Adrenal gland (tissue), 9 donors: ENCODE measurements at regions not wholly inside any gene's neighbourhood (a gene's known extent, or its start where the extent isn't known, plus 50 kb on each side); places are given as distances from the start of the nearest gene placed in this dataset.

ENCODE experiments used
- DNase-seq, 7 donors: peaks; one replicate each; pipeline ENCODE4 v3.0.0-alpha.2; 2019 to 2020
- H3K27ac ChIP-seq, 5 donors: fragments of 200-600 bp; sonication (generic) in 4 of 5; 1 replicate in 3 of 5; 2 replicates in 2 of 5; pipeline versions ENCODE4 v1.5.1 to v1.8.0; 2016 to 2020; ENCODE audit warnings: mild to moderate bottlenecking in 1 of 5
- H3K27me3 ChIP-seq: fragments of 200-600 bp; 2 replicates; pipeline ENCODE4 v1.8.0; 2021
- H3K36me3 ChIP-seq, 2 donors: fragments of 200-600 bp; replicated peaks in 1 of 2; 1 replicate in 1 of 2; 2 replicates in 1 of 2; pipeline versions ENCODE4 v1.5.1 to v1.8.0; 2018 to 2022
- H3K4me1 ChIP-seq, 2 donors: fragments of 200-600 bp; replicated peaks in 1 of 2; 1 replicate in 1 of 2; 2 replicates in 1 of 2; pipeline versions ENCODE4 v1.5.1 to v1.8.0; 2018 to 2021
- H3K4me3 ChIP-seq, 4 donors: fragments of 200-600 bp; sonication (generic) in 3 of 4; one replicate each; pipeline ENCODE4 v1.5.1; 2016 to 2018
- H3K9me3 ChIP-seq, 3 donors: fragments of 200-600 bp; sonication (generic) in 1 of 3; replicated peaks in 1 of 3; 1 replicate in 2 of 3; 2 replicates in 1 of 3; pipeline versions ENCODE4 v1.5.1 to v1.8.0; 2016 to 2021
- CTCF ChIP-seq, 6 experiments: fragments of 450-650 bp in 4 of 6; fragments of 200-600 bp in 2 of 6; sonication (generic) in 1 of 6; IDR thresholded peaks; 1 replicate in 5 of 6; 2 replicates in 1 of 6; pipeline versions ENCODE4 v1.5.1 to v1.8.0; 2016 to 2021; ENCODE audit warnings: antibody characterized with exemption in 6 of 6, mild to moderate bottlenecking in 2 of 6, moderate library complexity in 1 of 6
- POLR2A ChIP-seq, 2 donors: fragments of 450-650 bp; IDR thresholded peaks; one replicate each; pipeline ENCODE4 v1.6.1; 2017; ENCODE audit warnings: antibody characterized with exemption in 2 of 2, mild to moderate bottlenecking in 2 of 2, moderate library complexity in 1 of 2
- WGBS, 4 donors: extraction: QIAGEN DNeasy Blood & Tissue Kit in 2 of 4; methylation state at CpG; one replicate each; pipeline versions ENCODE4 v1.1.5 to v1.1.7; 2013 to 2017; 5-methylcytosine and 5-hydroxymethylcytosine counted together
- intact Hi-C, 2 donors: fragments of 100-400 bp; cut with DNase I; formaldehyde crosslinking; loops; one replicate each; pipeline versions ENCODE4 v1.14.1 to v1.15.0; 2022 to 2023
- donor health status: healthy with polysubstance abuse.
- donor health status: Bipolar disorder and iron deficiency.
- donor health status: DM: yes; HTN: yes; CAD: no.
- donor health status: DM: no; HTN: no; CAD: no.
- donor health status: DM: no; HTN: no; CAD: no.

DNA sequence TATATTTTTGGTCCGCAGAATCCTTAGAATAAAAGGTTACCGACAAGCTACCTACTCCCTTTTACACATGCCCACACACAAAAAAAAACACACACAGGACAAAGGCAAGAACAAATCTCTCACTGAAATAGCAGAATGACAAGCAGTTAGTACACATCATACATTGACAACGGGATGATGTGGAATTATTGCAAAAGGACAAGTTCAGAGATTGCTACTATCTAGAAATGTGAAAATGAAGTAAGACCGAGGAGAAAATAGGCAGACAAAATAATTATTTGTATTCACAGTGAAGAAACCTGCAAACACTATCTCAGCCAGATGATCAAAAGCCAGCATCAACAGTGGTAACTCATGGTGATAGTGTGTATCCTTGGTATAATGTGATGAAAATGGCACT lies 112.2 kb upstream of the C3orf80 start:
- Histone ChIP-seq H3K27me3 (no peaks in the 10 kb centered on the region), H3K4me1 (no peaks in the 10 kb centered on the region), H3K9me3 (no peaks in the 10 kb centered on the region), H3K36me3 (no peaks in the 10 kb centered on the region), H3K27ac (no peak overlapping the region), H3K4me3 (no peak overlapping the region)
- TF ChIP-seq CTCF (IDR thresholded peaks at IDR 0.05): no peak
- no peak for TF ChIP-seq POLR2A (IDR thresholded peaks at IDR 0.05)
- 81 to 85% (median 83%) methylated on average over 4 of the region's 4 CpGs for WGBS, 4 donors
- intact Hi-C loops: no loop called here
- no peak for DNase-seq

DNA sequence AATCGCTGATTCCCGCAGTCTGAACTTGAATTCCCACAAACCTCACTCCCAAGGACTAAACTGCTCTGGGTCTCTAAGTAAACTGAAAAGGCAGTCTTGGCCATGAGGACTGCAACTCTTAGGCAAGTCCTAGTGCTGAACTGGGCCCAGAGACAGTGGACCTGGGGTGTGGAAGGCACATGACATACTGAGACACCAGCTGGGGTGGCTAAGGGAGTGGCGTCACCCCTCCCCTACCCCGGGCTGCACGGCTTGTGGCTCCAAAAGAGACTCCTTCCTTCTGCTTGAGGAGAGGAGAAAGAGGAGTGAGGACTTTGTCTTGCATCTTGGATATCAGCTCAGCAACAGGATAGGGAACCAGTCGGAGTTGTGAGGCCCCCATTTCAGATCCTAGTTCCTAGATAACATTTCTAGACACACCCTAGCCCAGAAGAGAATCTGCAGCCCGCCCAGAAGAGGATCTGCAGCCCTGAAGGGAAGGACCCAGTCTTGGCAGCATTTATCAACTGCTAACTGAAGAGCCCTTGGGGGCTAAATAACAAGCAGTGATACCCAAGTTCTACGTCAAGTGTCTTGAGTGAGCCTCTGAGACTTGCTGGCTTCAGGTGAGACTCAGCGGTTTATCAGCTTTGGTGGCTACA lies 110.7 kb upstream of the C3orf80 start:
- 78 to 84% (median 81%) methylated on average over 8 to 9 of the region's 9 CpGs for WGBS, 4 donors
- Histone ChIP-seq H3K4me3 (no peak overlapping the region), H3K4me1 (no peaks in the 10 kb centered on the region), H3K27ac (no peak overlapping the region), H3K9me3 (no peaks in the 10 kb centered on the region), H3K27me3 (no peaks in the 10 kb centered on the region), H3K36me3 (no peaks in the 10 kb centered on the region)
- intact Hi-C loops: no loop called here
- DNase-seq: no peak
- no peak for TF ChIP-seq POLR2A (IDR thresholded peaks at IDR 0.05)
- no peak for TF ChIP-seq CTCF (IDR thresholded peaks at IDR 0.05)

GRCh38 chr3:160115387-160115786 lies 109.8 kb upstream of the C3orf80 start:
- Histone ChIP-seq H3K27ac (no peak overlapping the region), H3K36me3 (no peaks in the 10 kb centered on the region), H3K4me1 (no peaks in the 10 kb centered on the region), H3K9me3 (no peaks in the 10 kb centered on the region), H3K4me3 (no peak overlapping the region), H3K27me3 (no peaks in the 10 kb centered on the region)
- no peak for DNase-seq
- no peak for TF ChIP-seq CTCF (IDR thresholded peaks at IDR 0.05)
- no peak for TF ChIP-seq POLR2A (IDR thresholded peaks at IDR 0.05)
- WGBS, 4 donors: 71 to 75% (median 73%) methylated on average over 2 of the region's 2 CpGs
- intact Hi-C loops: no loop called here

DNA sequence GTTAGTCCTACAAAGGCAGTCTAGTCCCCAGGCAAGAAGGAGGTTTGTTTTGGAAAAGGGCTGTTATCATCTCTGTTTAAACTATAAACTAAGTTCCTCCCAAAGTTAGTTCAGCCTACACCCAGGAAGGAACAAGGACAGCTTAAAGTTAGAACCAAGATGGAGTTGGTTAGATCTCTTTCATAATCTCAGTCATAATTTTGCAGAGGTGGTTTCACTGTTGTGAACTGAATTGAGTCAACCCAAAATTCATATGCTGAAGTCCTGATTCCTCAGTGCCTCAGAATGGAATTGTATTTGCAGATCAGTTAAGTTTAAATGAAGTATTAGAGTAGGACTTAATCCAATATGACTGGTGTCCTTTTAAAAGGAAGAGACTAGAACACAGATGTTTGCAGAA lies 101.0 kb upstream of the C3orf80 start:
- H3K4me1 ChIP-seq: no peaks in the 10 kb centered on the region
- H3K36me3 ChIP-seq: no peaks in the 10 kb centered on the region
- no peak overlapping the region for H3K27ac ChIP-seq
- intact Hi-C loops: no loop called here
- H3K4me3 ChIP-seq: no peak overlapping the region
- TF ChIP-seq CTCF (IDR thresholded peaks at IDR 0.05): no peak
- no peak for TF ChIP-seq POLR2A (IDR thresholded peaks at IDR 0.05)
- no peak for DNase-seq
- no peaks in the 10 kb centered on the region for H3K9me3 ChIP-seq
- H3K27me3 ChIP-seq: no peaks in the 10 kb centered on the region
